Fibroblast of lung (primary cell): ENCODE measurements at regions not wholly inside any gene's neighbourhood (a gene's known extent, or its start where the extent isn't known, plus 50 kb on each side); places are given as distances from the start of the nearest gene placed in this dataset.

Experiments
- CTCF ChIP-seq, 2 donors: IDR thresholded peaks in 1 of 2; conservative IDR thresholded peaks in 1 of 2; 1 replicate in 1 of 2; 2 replicates in 1 of 2; pipeline ENCODE4 v1.5.1; 2011 to 2012; ENCODE audit warnings: low read length in 2 of 2, control low read depth in 1 of 2, inconsistent platforms in 1 of 2, low read depth in 1 of 2, mild to moderate bottlenecking in 1 of 2
- EZH2 ChIP-seq: IDR thresholded peaks from 2 replicates; pipeline ENCODE4 v1.5.1; 2012; ENCODE audit warnings: low read length, control low read depth, mild to moderate bottlenecking; ENCODE audit errors: missing control alignments

- TF ChIP-seq CTCF (conservative IDR thresholded peaks at IDR 0.05 in 1 of 2, IDR thresholded peaks at IDR 0.05 in 1 of 2; ENCODE audit: low read depth in 1 of 2, low read length in 2 of 2) (no peak), EZH2 (no peak)
Observed at GRCh38 chr15:19987389-19988048, 554.1 kb downstream of the GOLGA6L6 start.
